ENCODE measurements at regions not wholly inside any gene's neighbourhood (a gene's known extent, or its start where the extent isn't known, plus 50 kb on each side); places are given as distances from the start of the nearest gene placed in this dataset.

DNA sequence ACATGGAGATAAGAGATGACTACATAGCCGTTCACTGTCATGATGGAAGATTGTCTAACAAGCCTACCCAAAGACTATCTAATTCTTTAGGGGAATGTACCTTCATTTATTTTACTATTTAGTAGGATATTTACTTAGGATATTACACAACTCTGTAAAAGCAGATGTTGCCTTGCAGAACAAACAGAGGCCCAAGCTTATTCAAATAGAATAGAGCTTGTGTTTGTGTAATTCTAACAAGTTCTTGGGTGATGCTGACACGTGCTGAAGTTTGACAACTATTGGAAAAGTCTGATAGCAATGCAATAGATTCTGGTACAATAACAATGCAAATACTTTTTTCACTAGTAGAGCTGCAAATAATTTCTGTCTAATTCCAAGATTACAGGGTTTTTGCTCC lies 447.6 kb downstream of the TOX3 start:
- TF ChIP-seq, protein P1, sequence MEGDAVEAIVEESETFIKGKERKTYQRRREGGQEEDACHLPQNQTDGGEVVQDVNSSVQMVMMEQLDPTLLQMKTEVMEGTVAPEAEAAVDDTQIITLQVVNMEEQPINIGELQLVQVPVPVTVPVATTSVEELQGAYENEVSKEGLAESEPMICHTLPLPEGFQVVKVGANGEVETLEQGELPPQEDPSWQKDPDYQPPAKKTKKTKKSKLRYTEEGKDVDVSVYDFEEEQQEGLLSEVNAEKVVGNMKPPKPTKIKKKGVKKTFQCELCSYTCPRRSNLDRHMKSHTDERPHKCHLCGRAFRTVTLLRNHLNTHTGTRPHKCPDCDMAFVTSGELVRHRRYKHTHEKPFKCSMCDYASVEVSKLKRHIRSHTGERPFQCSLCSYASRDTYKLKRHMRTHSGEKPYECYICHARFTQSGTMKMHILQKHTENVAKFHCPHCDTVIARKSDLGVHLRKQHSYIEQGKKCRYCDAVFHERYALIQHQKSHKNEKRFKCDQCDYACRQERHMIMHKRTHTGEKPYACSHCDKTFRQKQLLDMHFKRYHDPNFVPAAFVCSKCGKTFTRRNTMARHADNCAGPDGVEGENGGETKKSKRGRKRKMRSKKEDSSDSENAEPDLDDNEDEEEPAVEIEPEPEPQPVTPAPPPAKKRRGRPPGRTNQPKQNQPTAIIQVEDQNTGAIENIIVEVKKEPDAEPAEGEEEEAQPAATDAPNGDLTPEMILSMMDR (IDR thresholded peaks at IDR 0.05): no peak
- no CpG with 5 or more reads among the region's 2 CpGs for WGBS (ENCODE audit: insufficient coverage)
- peaks cover 11 to 15% of the 10 kb centered on the region in 2 donors for H3K9me3 Mint-ChIP-seq
- H3K4me3 Mint-ChIP-seq: no peak overlapping the region
- Histone ChIP-seq H3K4me1 (ENCODE audit: control insufficient read depth, insufficient read depth, low read length) (no peaks in the 10 kb centered on the region), H3K27me3 (ENCODE audit: control insufficient read depth, insufficient read depth, low read length) (no peaks in the 10 kb centered on the region), H3K36me3 (ENCODE audit: control insufficient read depth, insufficient read depth, low read length) (no peaks in the 10 kb centered on the region), H3K9me3 (ENCODE audit: control insufficient read depth, insufficient read depth, low read length) (no peaks in the 10 kb centered on the region), H3K4me3 (ENCODE audit: low read length) (no peak overlapping the region), H3K27ac (ENCODE audit: low read length) (no peak overlapping the region)
- intact Hi-C loops (cut with micrococcal nuclease): no loop called here
- DNase-seq (no peak), ATAC-seq (no peak)
- H3K4me1 Mint-ChIP-seq: no peaks in the 10 kb centered on the region
- no peak overlapping the region for H3K27ac Mint-ChIP-seq
- H3K27me3 Mint-ChIP-seq (ENCODE audit: low read depth in 2 of 2): no peaks in the 10 kb centered on the region
- H3K36me3 Mint-ChIP-seq: no peaks in the 10 kb centered on the region

DNA sequence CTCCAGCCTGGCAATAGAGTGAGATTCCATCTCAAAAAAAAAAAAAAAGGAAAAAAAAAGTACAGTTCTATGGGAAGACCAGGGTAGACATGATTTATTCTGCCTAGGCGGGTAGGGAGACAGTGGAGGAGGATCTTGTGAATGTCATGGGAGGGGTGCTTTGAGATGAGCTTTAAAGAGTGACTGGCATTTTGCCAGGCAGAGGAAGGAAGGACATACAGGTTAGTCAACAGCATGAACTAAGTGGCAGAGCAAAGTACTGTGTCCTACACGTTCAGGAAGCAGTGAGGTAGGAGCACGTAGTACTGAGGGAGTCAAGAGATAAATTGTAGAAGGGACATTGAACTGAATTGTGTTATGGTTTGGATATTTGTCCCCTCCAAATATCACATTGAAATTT lies 451.5 kb downstream of the TOX3 start:
- Histone ChIP-seq H3K9me3 (ENCODE audit: control insufficient read depth, insufficient read depth, low read length) (no peaks in the 10 kb centered on the region), H3K27ac (ENCODE audit: low read length) (no peak overlapping the region), H3K4me3 (ENCODE audit: low read length) (no peak overlapping the region), H3K27me3 (ENCODE audit: control insufficient read depth, insufficient read depth, low read length) (no peaks in the 10 kb centered on the region), H3K36me3 (ENCODE audit: control insufficient read depth, insufficient read depth, low read length) (no peaks in the 10 kb centered on the region), H3K4me1 (ENCODE audit: control insufficient read depth, insufficient read depth, low read length) (no peaks in the 10 kb centered on the region)
- no peaks in the 10 kb centered on the region for H3K36me3 Mint-ChIP-seq
- ATAC-seq (no peak), DNase-seq (no peak)
- H3K4me1 Mint-ChIP-seq: no peaks in the 10 kb centered on the region
- WGBS (ENCODE audit: insufficient coverage): 77% methylated on average over 3 of the region's 3 CpGs
- H3K9me3 Mint-ChIP-seq: peaks cover 7 to 12% of the 10 kb centered on the region in 2 donors
- no peak overlapping the region for H3K4me3 Mint-ChIP-seq
- TF ChIP-seq, protein P1 (IDR thresholded peaks at IDR 0.05): no peak
- no peak overlapping the region for H3K27ac Mint-ChIP-seq
- no peaks in the 10 kb centered on the region for H3K27me3 Mint-ChIP-seq (ENCODE audit: low read depth in 2 of 2)
- intact Hi-C loops (cut with micrococcal nuclease): no loop called here

DNA sequence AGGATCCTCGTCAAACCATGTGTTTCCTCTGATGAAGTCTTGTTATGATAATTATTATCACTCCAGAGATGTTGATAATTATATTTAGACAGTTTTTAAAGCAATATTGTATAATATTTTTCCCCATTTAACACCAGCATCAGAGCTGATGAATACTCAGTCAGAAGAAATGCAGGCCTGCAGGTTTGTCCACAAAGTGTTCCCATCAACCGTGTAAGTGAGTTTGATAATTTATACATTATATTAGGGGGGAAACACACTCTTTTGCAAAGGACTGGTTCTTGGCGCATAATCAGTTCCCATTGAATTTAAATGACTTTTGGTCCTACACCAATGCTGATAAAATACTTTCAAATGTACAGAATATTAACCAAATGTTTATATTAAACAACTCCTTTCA lies 454.8 kb downstream of the TOX3 start:
- intact Hi-C loops (cut with micrococcal nuclease): no loop called here
- no peaks in the 10 kb centered on the region for H3K27me3 ChIP-seq (ENCODE audit: control insufficient read depth, insufficient read depth, low read length)
- DNase-seq (no peak), ATAC-seq (no peak)
- Mint-ChIP-seq H3K9me3 (peaks cover 2 to 16% of the 10 kb centered on the region in 2 donors), H3K27ac (no peak overlapping the region), H3K4me1 (no peaks in the 10 kb centered on the region), H3K4me3 (no peak overlapping the region), H3K27me3 (ENCODE audit: low read depth in 2 of 2) (no peaks in the 10 kb centered on the region), H3K36me3 (no peaks in the 10 kb centered on the region)
- no peaks in the 10 kb centered on the region for H3K9me3 ChIP-seq (ENCODE audit: control insufficient read depth, insufficient read depth, low read length)
- H3K4me1 ChIP-seq (ENCODE audit: control insufficient read depth, insufficient read depth, low read length): no peaks in the 10 kb centered on the region
- H3K27ac ChIP-seq (ENCODE audit: low read length): no peak overlapping the region
- no CpG with 5 or more reads among the region's 3 CpGs for WGBS (ENCODE audit: insufficient coverage)
- TF ChIP-seq, protein P1 (IDR thresholded peaks at IDR 0.05): no peak
- no peak overlapping the region for H3K4me3 ChIP-seq (ENCODE audit: low read length)
- no peaks in the 10 kb centered on the region for H3K36me3 ChIP-seq (ENCODE audit: control insufficient read depth, insufficient read depth, low read length)

DNA sequence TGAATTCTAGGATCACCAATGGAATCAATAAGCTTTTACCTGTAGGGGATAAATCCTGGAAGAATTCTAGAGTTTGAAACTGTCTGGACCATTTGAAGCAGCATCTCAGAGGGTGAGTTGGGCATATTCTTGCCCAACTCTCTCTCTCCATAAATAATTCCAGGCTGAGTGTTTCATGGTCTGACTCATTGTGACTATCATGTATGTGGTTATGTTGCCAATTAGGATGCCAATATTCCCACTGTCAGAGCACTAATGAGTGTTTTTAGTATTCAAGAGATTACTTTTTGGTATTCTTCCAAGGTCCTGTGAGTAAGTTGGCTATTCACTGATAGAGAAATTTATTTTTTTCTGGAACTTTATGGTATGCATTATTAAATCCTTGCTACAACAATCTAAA lies 456.9 kb downstream of the TOX3 start:
- H3K27ac Mint-ChIP-seq: no peak overlapping the region
- Histone ChIP-seq H3K4me1 (ENCODE audit: control insufficient read depth, insufficient read depth, low read length) (no peaks in the 10 kb centered on the region), H3K36me3 (ENCODE audit: control insufficient read depth, insufficient read depth, low read length) (no peaks in the 10 kb centered on the region), H3K4me3 (ENCODE audit: low read length) (no peak overlapping the region), H3K27me3 (ENCODE audit: control insufficient read depth, insufficient read depth, low read length) (no peaks in the 10 kb centered on the region), H3K27ac (ENCODE audit: low read length) (no peak overlapping the region), H3K9me3 (ENCODE audit: control insufficient read depth, insufficient read depth, low read length) (no peaks in the 10 kb centered on the region)
- TF ChIP-seq, protein P1 (IDR thresholded peaks at IDR 0.05): no peak
- H3K4me1 Mint-ChIP-seq: no peaks in the 10 kb centered on the region
- H3K9me3 Mint-ChIP-seq: peaks cover 2 to 12% of the 10 kb centered on the region in 2 donors
- H3K36me3 Mint-ChIP-seq: no peaks in the 10 kb centered on the region
- intact Hi-C loops (cut with micrococcal nuclease): no loop called here
- H3K4me3 Mint-ChIP-seq: no peak overlapping the region
- ATAC-seq (no peak), DNase-seq (no peak)
- H3K27me3 Mint-ChIP-seq (ENCODE audit: low read depth in 2 of 2): no peaks in the 10 kb centered on the region
